ENCODE measurements at regions not wholly inside any gene's neighbourhood (a gene's known extent, or its start where the extent isn't known, plus 50 kb on each side); places are given as distances from the start of the nearest gene placed in this dataset.

DNA sequence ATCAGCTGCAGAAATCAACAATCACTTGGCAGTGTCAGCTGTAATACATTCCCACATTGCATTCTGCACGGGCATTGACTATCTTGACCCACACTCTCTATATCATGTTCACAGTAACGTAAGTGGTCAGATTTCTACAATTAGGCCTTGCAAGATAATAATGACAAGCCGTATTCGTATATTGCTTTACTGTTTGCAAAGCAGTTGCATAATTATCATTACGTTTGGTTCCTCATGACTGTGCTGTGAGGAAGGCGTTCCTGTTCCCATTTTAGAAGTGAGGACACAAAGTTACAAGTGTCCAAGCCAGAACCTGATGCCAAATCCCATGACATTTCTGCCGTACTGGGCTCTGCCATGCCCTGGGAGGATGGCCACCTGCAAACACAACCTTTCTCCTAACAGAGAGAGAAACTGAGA is 53.5 kb upstream of the TARBP1 start:
- TF ChIP-seq, protein P1, sequence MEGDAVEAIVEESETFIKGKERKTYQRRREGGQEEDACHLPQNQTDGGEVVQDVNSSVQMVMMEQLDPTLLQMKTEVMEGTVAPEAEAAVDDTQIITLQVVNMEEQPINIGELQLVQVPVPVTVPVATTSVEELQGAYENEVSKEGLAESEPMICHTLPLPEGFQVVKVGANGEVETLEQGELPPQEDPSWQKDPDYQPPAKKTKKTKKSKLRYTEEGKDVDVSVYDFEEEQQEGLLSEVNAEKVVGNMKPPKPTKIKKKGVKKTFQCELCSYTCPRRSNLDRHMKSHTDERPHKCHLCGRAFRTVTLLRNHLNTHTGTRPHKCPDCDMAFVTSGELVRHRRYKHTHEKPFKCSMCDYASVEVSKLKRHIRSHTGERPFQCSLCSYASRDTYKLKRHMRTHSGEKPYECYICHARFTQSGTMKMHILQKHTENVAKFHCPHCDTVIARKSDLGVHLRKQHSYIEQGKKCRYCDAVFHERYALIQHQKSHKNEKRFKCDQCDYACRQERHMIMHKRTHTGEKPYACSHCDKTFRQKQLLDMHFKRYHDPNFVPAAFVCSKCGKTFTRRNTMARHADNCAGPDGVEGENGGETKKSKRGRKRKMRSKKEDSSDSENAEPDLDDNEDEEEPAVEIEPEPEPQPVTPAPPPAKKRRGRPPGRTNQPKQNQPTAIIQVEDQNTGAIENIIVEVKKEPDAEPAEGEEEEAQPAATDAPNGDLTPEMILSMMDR (IDR thresholded peaks at IDR 0.05; ENCODE audit: insufficient read depth, low read depth, low read length): no peak
- ChIA-PET CTCF (interaction anchor here (0.7 to 2.2 kb wide), 4 partner anchors 13 to 69 kb away, joined by 3 to 6 read pairs (median 5); no protein-coding TSS in a partner anchor), POLR2A (interaction anchor here (0.6 kb wide), 1 partner anchor 878 kb away, joined by 4 read pairs; no protein-coding TSS in a partner anchor)
- Histone ChIP-seq H3K27me3 (ENCODE audit: control insufficient read depth, insufficient read depth, low read length) (no peaks in the 10 kb centered on the region), H3K4me3 (ENCODE audit: low read depth, low read length) (no peak overlapping the region), H3K36me3 (ENCODE audit: control insufficient read depth, insufficient read depth, low read length) (no peaks in the 10 kb centered on the region)
- DNase-seq (ENCODE audit: low read depth): no peak

GRCh38 chr1:234531151-234531635 is 52.2 kb upstream of the TARBP1 start:
- no peaks in the 10 kb centered on the region for H3K27me3 ChIP-seq (ENCODE audit: control insufficient read depth, insufficient read depth, low read length)
- ChIA-PET CTCF (interaction anchor here (1.5 to 1.8 kb wide), 2 partner anchors 32 to 67 kb away, joined by 5 to 6 read pairs; no protein-coding TSS in a partner anchor), POLR2A (interaction anchor here (0.5 kb wide), 1 partner anchor 542 kb away, joined by 3 read pairs; no protein-coding TSS in a partner anchor)
- no peaks in the 10 kb centered on the region for H3K36me3 ChIP-seq (ENCODE audit: control insufficient read depth, insufficient read depth, low read length)
- no peak overlapping the region for H3K4me3 ChIP-seq (ENCODE audit: low read depth, low read length)
- no peak for DNase-seq (ENCODE audit: low read depth)
- TF ChIP-seq, protein P1 (IDR thresholded peaks at IDR 0.05; ENCODE audit: insufficient read depth, low read depth, low read length): no peak

DNA sequence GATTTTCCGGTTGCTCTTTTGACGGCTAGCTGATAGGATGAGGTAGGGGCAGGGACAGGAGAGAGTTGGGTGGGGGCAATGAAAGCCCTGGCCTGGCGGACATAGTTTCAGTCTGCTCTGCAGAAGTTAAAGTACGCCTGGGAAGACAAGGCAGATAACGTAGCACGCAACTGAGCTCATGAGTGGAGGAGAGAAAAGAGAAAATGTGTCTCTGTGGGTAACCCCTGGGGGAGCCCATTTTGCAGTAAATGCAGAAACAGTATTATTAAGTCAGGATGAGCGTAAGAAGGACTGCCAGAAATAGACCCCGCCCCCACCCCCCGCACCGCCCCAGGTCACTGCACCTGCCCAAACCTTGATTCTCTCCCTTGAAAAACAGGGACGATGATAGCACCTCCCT is 51.7 kb upstream of the TARBP1 start:
- Histone ChIP-seq H3K4me3 (ENCODE audit: low read depth, low read length) (no peak overlapping the region), H3K27me3 (ENCODE audit: control insufficient read depth, insufficient read depth, low read length) (no peaks in the 10 kb centered on the region), H3K36me3 (ENCODE audit: control insufficient read depth, insufficient read depth, low read length) (no peaks in the 10 kb centered on the region)
- ChIA-PET POLR2A (no interaction called here), CTCF (interaction anchor here (0.7 to 1.8 kb wide), 6 partner anchors 9 to 67 kb away, joined by 3 to 6 read pairs (median 4); no protein-coding TSS in a partner anchor)
- no peak for DNase-seq (ENCODE audit: low read depth)
- TF ChIP-seq, protein P1 (IDR thresholded peaks at IDR 0.05; ENCODE audit: insufficient read depth, low read depth, low read length): no peak

- POLR2A ChIA-PET: no interaction called here
- Histone ChIP-seq H3K36me3 (ENCODE audit: control insufficient read depth, insufficient read depth, low read length) (no peaks in the 10 kb centered on the region), H3K4me3 (ENCODE audit: low read depth, low read length) (no peak overlapping the region), H3K27me3 (ENCODE audit: control insufficient read depth, insufficient read depth, low read length) (no peaks in the 10 kb centered on the region)
- TF ChIP-seq, protein P1 (IDR thresholded peaks at IDR 0.05; ENCODE audit: insufficient read depth, low read depth, low read length): no peak
- no peak for DNase-seq (ENCODE audit: low read depth)
- CTCF ChIA-PET: interaction anchor here (0.7 to 1.8 kb wide), 6 partner anchors 9 to 68 kb away, joined by 3 to 6 read pairs (median 4); no protein-coding TSS in a partner anchor
These were observed 50.9 kb upstream of the TARBP1 start for GRCh38 chr1:234529950-234530237.

GRCh38 chr1:234529095-234529949 is 50.3 kb upstream of the TARBP1 start:
- POLR2A ChIA-PET: no interaction called here
- CTCF ChIA-PET: interaction anchor here (0.5 to 1.8 kb wide), 6 partner anchors 11 to 397 kb away, joined by 3 to 6 read pairs (median 4); no protein-coding TSS in a partner anchor
- no peaks in the 10 kb centered on the region for H3K27me3 ChIP-seq (ENCODE audit: control insufficient read depth, insufficient read depth, low read length)

More at GRCh38 chr1:234529095-234529949, 50.3 kb upstream of the TARBP1 start:
- no peak for DNase-seq (ENCODE audit: low read depth)
- no peak overlapping the region for H3K4me3 ChIP-seq (ENCODE audit: low read depth, low read length)
- TF ChIP-seq, protein P1 (IDR thresholded peaks at IDR 0.05; ENCODE audit: insufficient read depth, low read depth, low read length): no peak
- no peaks in the 10 kb centered on the region for H3K36me3 ChIP-seq (ENCODE audit: control insufficient read depth, insufficient read depth, low read length)
